Neural progenitor cell (in vitro differentiated cells): ENCODE measurements at regions not wholly inside any gene's neighbourhood (a gene's known extent, or its start where the extent isn't known, plus 50 kb on each side); places are given as distances from the start of the nearest gene placed in this dataset.
"Not testable (repeated sequence)": the region's sequence is repeated elsewhere in the genome, so short reads cannot be mapped to it uniquely, and the experiment has no call there.

Source experiments
- EZH2 ChIP-seq: fragments of 200-600 bp; sonication (generic); IDR thresholded peaks from 2 replicates; pipeline ENCODE4 v1.6.1; 2017; ENCODE audit warnings: antibody characterized with exemption, mild to moderate bottlenecking, moderate library complexity
- EZH2phosphoT487 ChIP-seq: fragments of 200-600 bp; sonication (generic); IDR thresholded peaks from 2 replicates; pipeline ENCODE4 v1.6.1; 2017; ENCODE audit warnings: antibody characterized with exemption
- TF ChIP-seq, protein P1 (sequence below): fragments of 200-600 bp; sonication (generic); IDR thresholded peaks from 2 replicates; pipeline ENCODE4 v1.5.1; 2017; ENCODE audit warnings: antibody characterized with exemption, mild to moderate bottlenecking

DNA sequence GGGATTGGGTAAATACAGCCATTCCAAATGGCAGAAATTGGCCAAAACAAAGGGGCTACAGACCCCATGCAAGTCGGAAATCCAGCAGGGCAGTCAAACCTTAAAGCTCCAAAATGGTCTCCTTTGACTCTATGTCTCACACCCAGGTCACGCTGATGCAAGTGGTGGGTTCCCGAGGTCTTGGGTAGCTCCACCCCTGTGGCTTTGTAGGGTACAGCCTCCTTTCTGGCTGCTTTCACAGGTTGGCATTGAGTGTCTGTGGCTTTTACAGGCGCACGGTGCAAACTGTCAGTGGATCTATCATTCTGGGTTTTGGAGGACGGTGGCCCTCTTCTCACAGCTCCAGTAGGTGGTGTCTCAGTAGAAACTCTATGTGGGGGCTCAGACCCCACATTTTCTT lies 358.6 kb upstream of the TGIF2LX start:
- TF ChIP-seq, protein P1, sequence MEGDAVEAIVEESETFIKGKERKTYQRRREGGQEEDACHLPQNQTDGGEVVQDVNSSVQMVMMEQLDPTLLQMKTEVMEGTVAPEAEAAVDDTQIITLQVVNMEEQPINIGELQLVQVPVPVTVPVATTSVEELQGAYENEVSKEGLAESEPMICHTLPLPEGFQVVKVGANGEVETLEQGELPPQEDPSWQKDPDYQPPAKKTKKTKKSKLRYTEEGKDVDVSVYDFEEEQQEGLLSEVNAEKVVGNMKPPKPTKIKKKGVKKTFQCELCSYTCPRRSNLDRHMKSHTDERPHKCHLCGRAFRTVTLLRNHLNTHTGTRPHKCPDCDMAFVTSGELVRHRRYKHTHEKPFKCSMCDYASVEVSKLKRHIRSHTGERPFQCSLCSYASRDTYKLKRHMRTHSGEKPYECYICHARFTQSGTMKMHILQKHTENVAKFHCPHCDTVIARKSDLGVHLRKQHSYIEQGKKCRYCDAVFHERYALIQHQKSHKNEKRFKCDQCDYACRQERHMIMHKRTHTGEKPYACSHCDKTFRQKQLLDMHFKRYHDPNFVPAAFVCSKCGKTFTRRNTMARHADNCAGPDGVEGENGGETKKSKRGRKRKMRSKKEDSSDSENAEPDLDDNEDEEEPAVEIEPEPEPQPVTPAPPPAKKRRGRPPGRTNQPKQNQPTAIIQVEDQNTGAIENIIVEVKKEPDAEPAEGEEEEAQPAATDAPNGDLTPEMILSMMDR = not testable (repeated sequence)
- TF ChIP-seq EZH2, EZH2phosphoT487: not testable (repeated sequence)
